NCI-H2196 treated with DMSO at 0.1 percent for 48 hours (cell line): ENCODE measurements at regions not wholly inside any gene's neighbourhood (a gene's known extent, or its start where the extent isn't known, plus 50 kb on each side); places are given as distances from the start of the nearest gene placed in this dataset.
"Not testable (repeated sequence)": the region's sequence is repeated elsewhere in the genome, so short reads cannot be mapped to it uniquely, and the experiment has no call there.

ENCODE experiments used
- DNase-seq: peaks from one replicate; lab custom pipeline; 2025; ENCODE audit not compliant: unreplicated experiment; lab: John Stamatoyannopoulos, UW

DNA sequence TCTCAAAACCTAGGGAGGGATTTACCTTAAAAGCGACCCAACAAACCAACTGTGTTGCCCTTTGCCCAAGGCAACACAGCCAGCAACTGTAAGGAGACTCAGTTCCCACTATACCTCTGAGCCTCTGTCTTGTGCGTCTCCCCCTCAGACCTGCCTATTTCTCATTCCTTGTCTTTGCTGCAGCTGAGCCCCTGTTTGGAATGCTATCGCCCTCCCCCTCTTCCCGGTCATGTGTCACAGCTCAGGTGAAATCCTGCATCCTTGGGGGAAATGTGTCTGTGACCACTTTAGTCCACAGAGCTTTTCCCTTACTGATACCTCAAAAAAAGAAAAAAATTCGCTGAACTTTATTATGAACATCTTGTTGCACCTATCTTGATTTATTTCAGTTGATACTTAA is 52.0 kb upstream of the LRIG1 start:
- no peak for DNase-seq

- no peak for DNase-seq
Observed at GRCh38 chr3:66553441-66554113, 52.8 kb upstream of the LRIG1 start.

DNA sequence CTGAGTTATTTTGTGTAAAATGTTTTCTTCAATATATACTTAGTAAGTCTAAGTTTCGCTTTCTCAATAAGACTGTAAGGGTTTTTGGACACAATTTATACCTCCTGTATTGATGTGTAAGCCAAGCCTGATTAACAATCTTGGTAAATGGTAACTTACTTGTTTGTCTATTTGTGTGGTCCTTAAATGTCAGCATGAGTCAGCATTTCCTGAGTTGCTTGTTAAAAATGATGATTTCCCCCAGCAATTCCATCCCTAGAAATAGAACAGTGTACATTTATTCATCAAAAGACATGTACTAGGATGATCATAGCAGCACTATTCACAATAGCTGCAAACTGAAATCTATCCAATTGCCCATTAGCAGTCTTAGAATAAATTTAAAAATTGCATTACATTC is 53.4 kb upstream of the LRIG1 start:
- no peak for DNase-seq

DNA sequence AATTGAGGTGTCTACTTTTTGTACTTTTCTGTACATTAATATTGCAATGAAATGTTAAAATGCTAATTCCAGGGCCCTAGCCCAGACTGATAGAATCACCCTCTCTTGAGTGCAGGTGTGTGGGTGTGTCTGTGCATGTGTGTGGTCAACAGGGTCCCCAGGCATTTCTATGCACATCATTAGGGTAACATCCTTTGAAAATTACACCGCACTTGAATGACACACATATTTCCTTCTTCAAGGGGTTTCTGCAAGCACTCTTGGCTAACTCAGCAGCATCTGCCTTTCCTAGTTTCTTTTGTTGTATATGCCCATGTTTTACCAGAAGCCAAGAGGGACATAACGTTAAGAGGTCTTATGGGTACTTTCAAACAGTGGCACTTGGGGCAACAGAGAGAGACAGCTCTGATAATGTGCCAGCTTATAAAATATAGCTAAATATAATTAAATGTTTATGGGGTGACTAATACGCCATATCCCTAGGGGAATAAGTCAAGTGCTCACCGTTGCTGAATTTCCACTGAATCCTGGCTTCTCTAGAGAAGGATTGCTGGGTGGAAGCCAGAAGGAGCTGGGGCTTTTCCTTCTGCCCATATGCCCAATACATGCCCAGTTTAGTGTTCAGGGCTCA is 54.5 kb upstream of the LRIG1 start:
- no peak for DNase-seq

GRCh38 chr3:66557170-66557569 is 56.3 kb upstream of the LRIG1 start:
- no peak for DNase-seq

DNA sequence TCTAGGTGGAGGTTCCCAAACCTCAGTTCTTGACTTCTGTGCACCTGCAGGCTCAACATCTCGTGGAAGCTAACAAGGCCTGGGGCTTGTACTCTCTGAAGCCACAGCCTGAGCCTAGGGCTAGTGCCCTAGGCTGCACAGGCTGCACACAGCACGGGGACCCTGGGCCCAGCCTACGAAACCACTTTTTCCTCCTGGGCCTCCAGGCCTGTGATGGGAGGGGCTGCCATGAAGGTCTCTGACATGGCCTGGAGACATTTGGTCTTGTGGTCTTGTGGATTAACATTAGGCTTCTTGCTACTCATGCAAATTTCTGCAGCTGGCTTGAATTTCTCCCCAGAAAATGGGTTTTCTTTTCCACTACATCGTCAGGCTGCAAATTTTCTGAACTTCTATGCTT is 59.1 kb upstream of the LRIG1 start:
- not testable (repeated sequence) for DNase-seq

DNA sequence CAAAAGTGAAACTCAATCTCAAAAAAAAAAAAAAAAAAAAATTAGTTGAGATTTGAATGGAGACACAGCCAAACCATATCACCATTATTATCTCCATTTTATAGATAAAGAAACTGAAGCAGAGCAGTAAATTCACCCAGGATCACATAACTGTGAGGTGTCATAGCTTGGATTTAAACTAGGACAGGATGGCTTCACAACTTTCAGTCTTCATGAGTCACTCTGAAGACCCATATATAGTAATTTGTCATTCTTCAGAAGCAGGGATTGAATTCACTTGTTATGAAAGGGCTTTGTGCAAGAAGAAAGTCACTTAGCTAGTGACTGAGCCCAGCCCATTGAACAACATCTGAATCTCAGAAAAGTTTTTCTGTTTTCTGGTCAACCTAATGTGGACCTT is 60.5 kb upstream of the LRIG1 start:
- DNase-seq, result no peak

DNA sequence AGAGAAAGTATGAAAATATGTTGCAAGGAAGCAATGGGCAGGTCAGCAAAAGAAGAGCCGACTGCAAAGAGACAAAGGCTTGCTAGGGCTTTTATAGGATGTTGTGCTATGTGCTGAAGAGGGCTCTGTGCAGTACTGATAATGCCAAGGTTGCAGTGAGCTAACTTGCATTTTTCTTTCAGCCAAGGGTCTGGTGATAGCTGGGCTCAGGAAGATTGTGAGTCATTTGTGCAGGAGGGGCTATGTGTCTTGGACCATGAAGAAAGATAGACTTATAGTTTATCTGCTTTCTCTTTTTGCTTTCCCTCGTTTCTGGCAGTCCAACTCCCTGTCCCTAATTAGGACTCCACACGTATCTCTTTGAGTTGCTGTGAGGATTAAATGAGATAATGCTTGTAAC is 64.5 kb upstream of the LRIG1 start:
- DNase-seq, result no peak

GRCh38 chr3:66567077-66567476 is 66.3 kb upstream of the LRIG1 start:
- no peak for DNase-seq

DNA sequence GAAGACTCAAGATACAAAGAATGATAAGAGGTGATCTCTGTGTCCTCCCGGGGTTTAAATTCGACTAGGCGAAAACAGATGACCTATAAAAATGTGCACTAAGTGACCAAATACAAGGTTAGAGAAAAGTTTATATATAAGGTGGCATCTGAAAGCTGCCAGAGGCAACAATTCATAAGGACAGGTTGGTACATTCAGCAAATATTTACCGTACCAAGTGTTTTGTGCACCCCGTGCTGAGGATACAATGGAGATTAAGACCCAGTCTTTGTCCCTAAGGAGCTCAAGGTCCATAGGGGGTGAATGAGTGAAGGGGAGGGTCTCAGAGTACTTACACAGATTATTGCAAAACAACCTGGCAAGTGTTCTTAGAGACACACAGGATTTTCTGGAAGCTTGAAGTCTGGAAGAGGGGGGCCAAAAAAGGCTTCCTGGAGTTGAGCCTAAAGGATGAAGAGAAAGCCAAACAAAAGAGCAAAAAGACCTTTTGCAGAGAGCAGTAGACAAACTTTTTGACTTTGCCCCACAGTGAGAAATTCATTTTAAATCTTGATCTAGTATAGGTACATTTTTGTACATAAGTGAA is 71.4 kb upstream of the LRIG1 start:
- DNase-seq, result no peak

DNA sequence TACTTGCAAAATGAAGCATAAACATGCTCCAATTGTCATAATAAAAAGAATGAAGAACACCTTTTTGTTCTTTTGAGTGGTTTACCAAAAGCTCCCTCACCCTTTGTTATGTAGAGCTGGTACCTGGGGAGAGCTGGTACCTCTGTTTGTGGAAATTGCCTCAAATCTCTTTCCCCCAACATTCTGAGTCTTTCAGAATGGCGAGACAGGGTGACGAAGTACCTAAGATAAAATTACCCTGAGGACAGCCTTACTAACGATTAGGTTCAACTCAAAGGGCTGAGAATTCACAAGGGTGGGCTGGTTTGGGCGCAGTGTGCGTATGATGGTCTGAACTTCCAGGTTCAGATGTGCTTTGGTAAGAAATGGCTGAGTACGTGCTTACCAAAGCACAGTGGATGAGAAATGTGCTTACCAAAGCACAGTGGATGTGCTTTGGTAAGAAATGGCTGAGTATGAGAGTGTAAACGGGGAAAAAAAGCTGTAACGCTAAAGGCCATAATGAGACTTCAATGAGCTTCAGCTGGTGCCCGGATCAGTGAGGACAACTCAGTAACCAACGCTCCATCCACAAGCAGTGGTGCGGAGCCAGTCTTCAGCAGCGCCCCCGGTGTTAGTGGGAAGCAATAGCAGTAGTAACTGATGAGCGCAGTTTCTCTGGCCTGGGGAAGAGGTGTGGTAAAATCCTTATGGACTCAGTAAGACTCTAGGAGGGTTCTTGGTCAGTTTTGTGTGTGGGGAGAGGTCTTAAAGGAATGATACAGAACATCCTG is 72.3 kb upstream of the LRIG1 start:
- no peak for DNase-seq

GRCh38 chr3:66574091-66574490 is 73.3 kb upstream of the LRIG1 start:
- DNase-seq, result no peak

GRCh38 chr3:66577426-66578203 is 76.8 kb upstream of the LRIG1 start:
- DNase-seq, result no peak

GRCh38 chr3:66581256-66581655 is 80.4 kb upstream of the LRIG1 start:
- no peak for DNase-seq

GRCh38 chr3:66582721-66583423 is 82.0 kb upstream of the LRIG1 start:
- DNase-seq, result no peak

- no peak for DNase-seq
Observed at GRCh38 chr3:66583424-66584040, 82.7 kb upstream of the LRIG1 start.

GRCh38 chr3:66585520-66586095 is 84.8 kb upstream of the LRIG1 start:
- DNase-seq, result no peak

GRCh38 chr3:66586853-66587252 is 86.0 kb upstream of the LRIG1 start:
- no peak for DNase-seq

DNA sequence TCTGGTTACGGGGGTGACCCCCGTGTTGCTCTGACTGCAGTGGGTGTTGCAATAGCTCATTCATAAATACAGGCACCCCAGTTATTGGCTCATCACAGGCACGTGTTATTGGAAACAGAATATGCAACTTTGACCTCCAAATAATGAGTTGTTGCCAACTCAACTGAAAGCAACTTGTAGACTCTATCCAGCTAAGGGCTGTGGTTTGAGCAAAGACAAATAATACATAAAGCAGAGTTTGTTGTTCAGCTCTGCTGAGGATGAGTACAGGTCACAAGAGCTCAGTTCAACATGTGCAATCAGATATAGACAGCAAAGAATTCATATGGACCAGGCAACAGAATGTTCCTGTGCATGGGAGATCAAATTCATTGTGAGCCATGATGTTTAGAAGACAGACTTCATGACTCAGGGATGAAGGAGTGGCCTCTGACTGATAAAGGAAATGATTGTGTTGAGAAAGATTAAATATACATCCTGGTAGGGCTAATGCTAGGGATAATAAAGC is 87.6 kb upstream of the LRIG1 start:
- no peak for DNase-seq
